ENCODE measurements at regions not wholly inside any gene's neighbourhood (a gene's known extent, or its start where the extent isn't known, plus 50 kb on each side); places are given as distances from the start of the nearest gene placed in this dataset.

DNA sequence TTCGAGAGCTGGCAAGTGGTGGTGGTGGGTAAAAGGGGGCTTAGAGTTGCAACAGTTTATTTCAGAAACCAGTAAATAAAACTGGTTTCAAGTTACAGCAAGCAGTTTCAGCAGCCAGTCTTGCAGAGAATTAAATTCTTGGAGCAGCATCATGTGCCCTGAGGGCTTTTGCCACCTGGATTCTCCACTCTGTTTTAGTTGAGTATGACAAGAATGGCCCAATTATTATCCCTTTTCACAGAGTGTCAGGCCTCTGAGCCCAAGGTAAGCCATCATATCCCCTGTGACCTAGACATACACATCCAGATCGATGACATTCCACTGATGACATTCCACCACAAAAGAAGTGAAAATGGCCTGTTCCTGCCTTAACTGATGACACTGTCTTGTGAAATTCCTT, 72.8 kb upstream of the FANCL start:
- H3K27ac ChIP-seq = no peak overlapping the region
- ChIA-PET CTCF (no interaction called here), POLR2A (ENCODE audit: unreplicated experiment) (no interaction called here)
- no peaks in the 10 kb centered on the region for H3K4me1 ChIP-seq (replicated peaks; ENCODE audit: insufficient read depth)
- no peaks in the 10 kb centered on the region for H3F3A ChIP-seq (ENCODE audit: insufficient read depth, low read depth)
- H2AFZ ChIP-seq = no peak overlapping the region
- H3K36me3 ChIP-seq (ENCODE audit: low read depth) = no peaks in the 10 kb centered on the region
- no peaks in the 10 kb centered on the region for H3K27me3 ChIP-seq (ENCODE audit: insufficient read depth, low read depth)
- H3K9me2 ChIP-seq (ENCODE audit: insufficient read depth) = no peaks in the 10 kb centered on the region
- H3K79me2 ChIP-seq (ENCODE audit: low read depth) = no peaks in the 10 kb centered on the region
- TF ChIP-seq, protein P1, sequence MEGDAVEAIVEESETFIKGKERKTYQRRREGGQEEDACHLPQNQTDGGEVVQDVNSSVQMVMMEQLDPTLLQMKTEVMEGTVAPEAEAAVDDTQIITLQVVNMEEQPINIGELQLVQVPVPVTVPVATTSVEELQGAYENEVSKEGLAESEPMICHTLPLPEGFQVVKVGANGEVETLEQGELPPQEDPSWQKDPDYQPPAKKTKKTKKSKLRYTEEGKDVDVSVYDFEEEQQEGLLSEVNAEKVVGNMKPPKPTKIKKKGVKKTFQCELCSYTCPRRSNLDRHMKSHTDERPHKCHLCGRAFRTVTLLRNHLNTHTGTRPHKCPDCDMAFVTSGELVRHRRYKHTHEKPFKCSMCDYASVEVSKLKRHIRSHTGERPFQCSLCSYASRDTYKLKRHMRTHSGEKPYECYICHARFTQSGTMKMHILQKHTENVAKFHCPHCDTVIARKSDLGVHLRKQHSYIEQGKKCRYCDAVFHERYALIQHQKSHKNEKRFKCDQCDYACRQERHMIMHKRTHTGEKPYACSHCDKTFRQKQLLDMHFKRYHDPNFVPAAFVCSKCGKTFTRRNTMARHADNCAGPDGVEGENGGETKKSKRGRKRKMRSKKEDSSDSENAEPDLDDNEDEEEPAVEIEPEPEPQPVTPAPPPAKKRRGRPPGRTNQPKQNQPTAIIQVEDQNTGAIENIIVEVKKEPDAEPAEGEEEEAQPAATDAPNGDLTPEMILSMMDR (conservative IDR thresholded peaks at IDR 0.05) = no peak
- no peak for TF ChIP-seq EZH2 (IDR thresholded peaks at IDR 0.05; ENCODE audit: low read depth)
- intact Hi-C loops (cut with micrococcal nuclease; ENCODE audit: unreplicated experiment) = no loop called here
- H3K4me2 ChIP-seq = no peak overlapping the region
- no peaks in the 10 kb centered on the region for H4K20me1 ChIP-seq (ENCODE audit: insufficient read depth)
- no peaks in the 10 kb centered on the region for H3K9me3 ChIP-seq (ENCODE audit: insufficient read depth, low read depth)
- BruUV-seq (replicated peaks) = no TSS peak
- DNase-seq = peak in 1 of 2 experiments; percentile 16
- H3K4me3 ChIP-seq = no peak overlapping the region

DNA sequence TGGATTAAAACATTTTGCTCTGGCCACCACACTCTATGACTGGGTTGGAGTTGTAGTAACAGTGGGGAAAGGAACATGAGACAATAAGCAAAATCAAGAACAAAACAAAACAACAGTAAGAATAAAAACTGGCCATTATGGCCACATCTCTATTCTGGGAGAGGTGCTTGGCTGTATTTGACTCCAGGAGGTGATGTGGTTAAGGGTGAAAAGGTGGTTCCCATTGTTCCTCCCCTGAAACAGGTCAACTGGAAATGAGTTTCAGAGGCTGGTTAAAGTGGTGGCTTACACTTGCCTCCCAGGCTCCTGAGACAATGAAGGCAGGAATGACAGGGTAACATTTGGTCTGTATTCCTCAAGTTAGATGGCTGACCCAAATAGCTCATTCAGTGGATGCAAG, 67.3 kb upstream of the FANCL start:
- DNase-seq = no peak
- H2AFZ ChIP-seq = no peak overlapping the region
- no peak overlapping the region for H3K4me3 ChIP-seq
- intact Hi-C loops (cut with micrococcal nuclease; ENCODE audit: unreplicated experiment) = no loop called here
- H3K27me3 ChIP-seq (ENCODE audit: insufficient read depth, low read depth) = no peaks in the 10 kb centered on the region
- no peak overlapping the region for H3K4me2 ChIP-seq
- no peaks in the 10 kb centered on the region for H3K9me3 ChIP-seq (ENCODE audit: insufficient read depth, low read depth)
- H3F3A ChIP-seq (ENCODE audit: insufficient read depth, low read depth) = no peaks in the 10 kb centered on the region
- no peak overlapping the region for H3K27ac ChIP-seq
- TF ChIP-seq, protein P1 (conservative IDR thresholded peaks at IDR 0.05) = no peak
- TF ChIP-seq EZH2 (IDR thresholded peaks at IDR 0.05; ENCODE audit: low read depth) = no peak
- no peaks in the 10 kb centered on the region for H3K4me1 ChIP-seq (replicated peaks; ENCODE audit: insufficient read depth)
- POLR2A ChIA-PET (ENCODE audit: unreplicated experiment) = no interaction called here
- H3K36me3 ChIP-seq (ENCODE audit: low read depth) = no peaks in the 10 kb centered on the region
- no peaks in the 10 kb centered on the region for H3K9me2 ChIP-seq (ENCODE audit: insufficient read depth)
- no TSS peak for BruUV-seq (replicated peaks)
- H4K20me1 ChIP-seq (ENCODE audit: insufficient read depth) = no peaks in the 10 kb centered on the region
- CTCF ChIA-PET = no interaction called here
- H3K79me2 ChIP-seq (ENCODE audit: low read depth) = no peaks in the 10 kb centered on the region

- Histone ChIP-seq H3K27ac (no peak overlapping the region), H3K27me3 (ENCODE audit: insufficient read depth, low read depth) (no peaks in the 10 kb centered on the region), H3K36me3 (ENCODE audit: low read depth) (no peaks in the 10 kb centered on the region), H3K79me2 (ENCODE audit: low read depth) (no peaks in the 10 kb centered on the region), H3F3A (ENCODE audit: insufficient read depth, low read depth) (no peaks in the 10 kb centered on the region), H3K9me2 (ENCODE audit: insufficient read depth) (0 out of 2 replicates have a peak, but pooled peaks cover 6% of the 10 kb centered on the region), H3K4me2 (no peak overlapping the region), H3K9me3 (ENCODE audit: insufficient read depth, low read depth) (no peaks in the 10 kb centered on the region), H4K20me1 (ENCODE audit: insufficient read depth) (no peaks in the 10 kb centered on the region), H3K4me3 (no peak overlapping the region), H2AFZ (no peak overlapping the region), H3K4me1 (replicated peaks; ENCODE audit: insufficient read depth) (no peaks in the 10 kb centered on the region)
- BruUV-seq (replicated peaks) = no TSS peak
- intact Hi-C loops (cut with micrococcal nuclease; ENCODE audit: unreplicated experiment) = no loop called here
- TF ChIP-seq, protein P1 (conservative IDR thresholded peaks at IDR 0.05) = no peak
- no peak for TF ChIP-seq EZH2 (IDR thresholded peaks at IDR 0.05; ENCODE audit: low read depth)
- CTCF ChIA-PET = no interaction called here
- DNase-seq = no peak
- POLR2A ChIA-PET (ENCODE audit: unreplicated experiment) = no interaction called here
Measured at GRCh38 chr2:58304843-58305242, 63.7 kb upstream of the FANCL start.

All from PC-9 (cell line).